ENCODE measurements at regions not wholly inside any gene's neighbourhood (a gene's known extent, or its start where the extent isn't known, plus 50 kb on each side); places are given as distances from the start of the nearest gene placed in this dataset.

DNA sequence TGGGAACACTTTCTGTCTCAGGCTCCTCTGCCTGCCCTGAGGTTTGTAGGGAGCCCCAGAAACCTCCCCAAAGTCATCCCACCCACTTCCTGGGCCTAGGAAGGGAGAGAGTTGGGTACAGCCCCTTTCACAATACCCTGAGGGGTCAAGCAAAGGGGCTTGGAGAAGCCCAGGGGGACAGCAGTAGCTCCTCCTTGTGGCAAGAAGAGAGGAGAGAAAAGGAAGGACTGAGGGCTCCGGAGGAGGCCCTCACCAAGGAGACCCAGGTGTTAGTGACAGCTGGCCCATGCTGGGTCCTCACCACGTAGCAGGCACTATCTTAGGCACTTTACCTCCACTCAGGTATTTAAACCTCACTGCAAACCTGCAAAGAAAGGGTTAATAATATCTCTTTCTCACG lies 112.8 kb downstream of the IRX5 start:
- intact Hi-C loops (cut with DNase I; ENCODE audit: low total_unique reads), result no loop called here
- Histone ChIP-seq H3K27ac (no peak overlapping the region), H3K4me3 (no peak overlapping the region), H3K9me3 (no peaks in the 10 kb centered on the region), H3K4me1 (no peaks in the 10 kb centered on the region), H3K27me3 (no peaks in the 10 kb centered on the region), H3K36me3 (ENCODE audit: low read depth, missing control alignments) (no peaks in the 10 kb centered on the region)
- TF ChIP-seq POLR2A (IDR thresholded peaks at IDR 0.05), result no peak
- TF ChIP-seq, protein P1, sequence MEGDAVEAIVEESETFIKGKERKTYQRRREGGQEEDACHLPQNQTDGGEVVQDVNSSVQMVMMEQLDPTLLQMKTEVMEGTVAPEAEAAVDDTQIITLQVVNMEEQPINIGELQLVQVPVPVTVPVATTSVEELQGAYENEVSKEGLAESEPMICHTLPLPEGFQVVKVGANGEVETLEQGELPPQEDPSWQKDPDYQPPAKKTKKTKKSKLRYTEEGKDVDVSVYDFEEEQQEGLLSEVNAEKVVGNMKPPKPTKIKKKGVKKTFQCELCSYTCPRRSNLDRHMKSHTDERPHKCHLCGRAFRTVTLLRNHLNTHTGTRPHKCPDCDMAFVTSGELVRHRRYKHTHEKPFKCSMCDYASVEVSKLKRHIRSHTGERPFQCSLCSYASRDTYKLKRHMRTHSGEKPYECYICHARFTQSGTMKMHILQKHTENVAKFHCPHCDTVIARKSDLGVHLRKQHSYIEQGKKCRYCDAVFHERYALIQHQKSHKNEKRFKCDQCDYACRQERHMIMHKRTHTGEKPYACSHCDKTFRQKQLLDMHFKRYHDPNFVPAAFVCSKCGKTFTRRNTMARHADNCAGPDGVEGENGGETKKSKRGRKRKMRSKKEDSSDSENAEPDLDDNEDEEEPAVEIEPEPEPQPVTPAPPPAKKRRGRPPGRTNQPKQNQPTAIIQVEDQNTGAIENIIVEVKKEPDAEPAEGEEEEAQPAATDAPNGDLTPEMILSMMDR (IDR thresholded peaks at IDR 0.05), result no peak
- DNase-seq, result no peak
- 63 to 68% methylated on average over 3 of the region's 3 CpGs for WGBS, 2 donors

DNA sequence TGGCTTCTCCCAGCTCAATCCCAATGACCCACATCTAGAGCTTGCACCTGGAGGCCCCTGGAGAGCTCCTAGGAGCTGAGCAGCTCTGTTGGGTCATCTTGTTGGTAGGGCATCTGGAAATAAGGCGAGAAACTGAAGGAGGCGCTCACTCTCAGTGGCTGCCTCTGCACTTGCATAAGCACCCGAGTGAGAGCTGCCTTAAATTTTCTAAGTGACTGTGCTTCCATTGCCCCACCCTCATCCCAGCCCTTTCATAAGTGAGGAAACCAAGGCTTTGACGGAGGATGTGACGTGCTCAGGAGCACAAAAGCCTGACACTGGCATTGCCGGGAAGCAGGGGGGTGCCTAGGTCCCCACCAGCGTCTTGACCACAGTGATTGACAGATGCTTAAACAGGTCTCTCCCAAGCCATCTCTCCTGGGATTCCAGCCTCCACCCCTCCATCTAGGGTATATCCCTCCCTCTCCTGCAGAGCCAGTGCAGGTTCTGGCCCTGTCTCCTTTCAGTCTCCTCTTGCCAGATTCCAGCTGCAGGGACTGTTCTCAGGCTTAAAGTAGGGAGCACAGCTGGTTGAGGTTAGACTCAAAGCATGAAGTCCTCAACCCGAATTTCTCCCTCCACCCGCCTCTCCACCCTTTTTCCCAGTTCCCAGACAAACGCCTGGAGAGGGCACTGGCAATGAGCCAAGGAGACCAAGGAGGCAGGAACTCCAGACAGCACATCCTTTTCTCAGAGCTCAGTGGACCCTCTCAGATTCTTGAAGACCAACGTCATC lies 113.7 kb downstream of the IRX5 start:
- Histone ChIP-seq H3K4me3 (no peak overlapping the region), H3K27ac (no peak overlapping the region), H3K36me3 (ENCODE audit: low read depth, missing control alignments) (no peaks in the 10 kb centered on the region), H3K9me3 (no peaks in the 10 kb centered on the region), H3K4me1 (no peaks in the 10 kb centered on the region), H3K27me3 (no peaks in the 10 kb centered on the region)
- 68 to 70% methylated on average over 10 to 11 of the region's 11 CpGs for WGBS, 2 donors
- TF ChIP-seq POLR2A (IDR thresholded peaks at IDR 0.05), result no peak
- no peak for DNase-seq
- intact Hi-C loops (cut with DNase I; ENCODE audit: low total_unique reads), result no loop called here

DNA sequence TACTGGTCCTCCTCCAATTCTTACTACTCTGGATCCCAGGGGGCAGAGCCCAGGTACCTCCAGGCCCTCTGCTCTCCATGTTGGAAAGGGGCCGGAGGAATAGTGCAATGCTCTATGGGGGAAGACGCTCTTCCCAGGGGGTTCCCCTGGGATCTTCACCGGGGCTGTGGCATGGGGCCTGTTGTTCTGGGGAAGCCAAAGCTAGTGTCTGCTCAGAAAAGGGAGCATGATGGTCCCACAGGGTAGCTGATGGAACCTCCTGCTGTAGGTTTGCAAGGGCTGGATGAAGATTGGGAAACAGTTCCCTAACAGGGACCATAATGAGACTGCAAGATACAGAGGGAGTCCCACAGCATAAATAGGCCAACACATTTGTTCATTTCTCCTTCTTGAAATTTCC lies 114.7 kb downstream of the IRX5 start:
- intact Hi-C loops (cut with DNase I; ENCODE audit: low total_unique reads), result no loop called here
- H3K4me1 ChIP-seq, result no peaks in the 10 kb centered on the region
- DNase-seq, result no peak
- no peak overlapping the region for H3K27ac ChIP-seq
- 90 to 95% methylated on average over 3 of the region's 3 CpGs for WGBS, 2 donors
- H3K4me3 ChIP-seq, result no peak overlapping the region
- no peaks in the 10 kb centered on the region for H3K27me3 ChIP-seq
- TF ChIP-seq, protein P1 (IDR thresholded peaks at IDR 0.05), result no peak
- TF ChIP-seq POLR2A (IDR thresholded peaks at IDR 0.05), result no peak
- no peaks in the 10 kb centered on the region for H3K9me3 ChIP-seq
- no peaks in the 10 kb centered on the region for H3K36me3 ChIP-seq (ENCODE audit: low read depth, missing control alignments)

DNA sequence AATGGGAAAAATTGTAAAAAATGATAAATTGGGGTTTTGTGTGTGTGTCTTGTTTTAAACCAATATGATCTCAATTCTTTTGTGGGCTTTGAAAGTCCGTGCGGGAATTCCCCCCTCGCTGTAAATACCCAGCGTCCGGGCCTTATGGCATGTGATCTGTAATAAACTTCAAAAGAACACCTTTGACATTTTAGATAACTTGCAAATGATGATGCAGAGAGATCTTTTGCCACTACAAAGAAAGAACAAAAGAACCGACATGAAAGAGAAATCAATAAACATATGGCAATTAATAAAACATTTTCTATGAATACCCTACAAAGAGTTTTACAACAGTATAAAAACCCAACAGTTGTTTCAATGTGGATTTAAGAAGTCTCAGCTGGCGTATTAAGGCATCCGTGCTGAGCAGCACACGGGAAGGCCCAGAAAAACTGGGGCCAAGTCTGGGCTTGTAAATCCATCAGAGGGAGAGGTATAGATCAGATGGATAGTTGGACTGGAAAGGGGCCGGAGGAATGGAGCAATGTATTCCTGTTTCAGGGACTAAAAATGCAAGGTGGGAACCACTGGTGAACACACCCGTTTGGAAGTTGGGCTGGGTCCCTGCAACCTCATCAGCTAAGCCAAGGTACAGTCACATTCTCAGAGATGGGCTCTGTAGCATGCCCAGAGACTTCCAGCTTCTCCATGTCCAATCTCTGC lies 115.2 kb downstream of the IRX5 start:
- no peak overlapping the region for H3K4me3 ChIP-seq
- intact Hi-C loops (cut with DNase I; ENCODE audit: low total_unique reads), result no loop called here
- WGBS, 2 donors, result 66 to 76% methylated on average over 11 of the region's 11 CpGs

DNA sequence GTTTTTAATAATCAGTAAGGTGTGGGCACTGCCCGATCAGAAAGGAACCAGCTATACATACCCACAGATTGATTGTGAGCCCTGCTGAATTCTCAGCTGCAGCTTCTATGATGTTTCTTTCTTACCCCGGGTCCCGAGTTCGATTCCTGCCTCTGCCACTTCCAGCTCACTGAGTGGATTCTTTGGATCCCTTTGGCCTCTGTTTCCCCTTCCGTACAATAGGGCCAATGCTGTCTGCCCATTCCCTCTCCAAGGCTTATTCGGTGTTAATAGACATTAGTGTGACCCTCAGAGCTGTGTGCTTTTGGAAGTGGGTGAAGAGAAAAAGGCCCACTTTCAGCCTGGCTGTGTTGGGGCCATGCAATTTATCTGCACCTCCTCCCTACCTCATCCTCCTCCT lies 115.8 kb downstream of the IRX5 start:
- Histone ChIP-seq H3K4me1 (no peaks in the 10 kb centered on the region), H3K9me3 (no peaks in the 10 kb centered on the region), H3K4me3 (no peak overlapping the region), H3K27ac (no peak overlapping the region), H3K27me3 (no peaks in the 10 kb centered on the region), H3K36me3 (ENCODE audit: low read depth, missing control alignments) (no peaks in the 10 kb centered on the region)
- 94 to 96% methylated on average over 6 of the region's 6 CpGs for WGBS, 2 donors
- no peak for DNase-seq
- no peak for TF ChIP-seq POLR2A (IDR thresholded peaks at IDR 0.05)
- TF ChIP-seq, protein P1 (IDR thresholded peaks at IDR 0.05), result no peak
- intact Hi-C loops (cut with DNase I; ENCODE audit: low total_unique reads), result no loop called here

More for the DNA sequence above, 115.2 kb downstream of the IRX5 start:
- TF ChIP-seq, protein P1 (IDR thresholded peaks at IDR 0.05), result no peak
- no peak for TF ChIP-seq POLR2A (IDR thresholded peaks at IDR 0.05)
- no peaks in the 10 kb centered on the region for H3K4me1 ChIP-seq
- no peak for DNase-seq
- no peaks in the 10 kb centered on the region for H3K27me3 ChIP-seq
- H3K36me3 ChIP-seq (ENCODE audit: low read depth, missing control alignments), result no peaks in the 10 kb centered on the region
- H3K9me3 ChIP-seq, result no peaks in the 10 kb centered on the region
- no peak overlapping the region for H3K27ac ChIP-seq

All from testis (tissue), 2 donors.